PC-9 (cell line): ENCODE measurements at regions not wholly inside any gene's neighbourhood (a gene's known extent, or its start where the extent isn't known, plus 50 kb on each side); places are given as distances from the start of the nearest gene placed in this dataset.

ENCODE experiments used
- EZH2 ChIP-seq: fragments of 200-600 bp; sonication (generic); IDR thresholded peaks from 2 replicates; pipeline ENCODE4 v1.8.0; 2017; ENCODE audit warnings: antibody characterized with exemption, low read depth
- TF ChIP-seq, protein P1 (sequence below): fragments of 200-600 bp; sonication (generic); conservative IDR thresholded peaks from 2 replicates; pipeline ENCODE4 v1.6.1; 2017; ENCODE audit warnings: mixed run types, antibody characterized with exemption, mild to moderate bottlenecking, moderate library complexity

DNA sequence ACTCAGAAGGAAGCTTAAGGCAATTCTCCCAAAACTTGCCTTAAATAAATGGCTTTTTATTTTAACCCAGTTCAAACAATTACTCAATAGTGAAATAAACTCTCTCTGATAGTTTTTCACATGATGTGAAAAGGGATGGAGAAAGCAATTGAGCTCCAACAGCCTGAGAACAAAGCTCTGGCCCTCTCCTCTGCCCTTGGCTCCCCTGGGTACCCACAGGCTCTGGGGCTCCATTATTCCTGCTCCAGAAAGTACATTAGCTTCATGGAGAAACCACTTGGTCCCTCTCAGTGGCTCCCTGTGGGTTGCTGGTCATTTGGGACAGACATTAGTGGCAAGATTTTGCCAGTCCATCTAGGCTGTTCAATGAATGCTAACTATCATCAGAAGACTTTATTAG, 242.8 kb downstream of the ATP23 start:
- TF ChIP-seq, protein P1, sequence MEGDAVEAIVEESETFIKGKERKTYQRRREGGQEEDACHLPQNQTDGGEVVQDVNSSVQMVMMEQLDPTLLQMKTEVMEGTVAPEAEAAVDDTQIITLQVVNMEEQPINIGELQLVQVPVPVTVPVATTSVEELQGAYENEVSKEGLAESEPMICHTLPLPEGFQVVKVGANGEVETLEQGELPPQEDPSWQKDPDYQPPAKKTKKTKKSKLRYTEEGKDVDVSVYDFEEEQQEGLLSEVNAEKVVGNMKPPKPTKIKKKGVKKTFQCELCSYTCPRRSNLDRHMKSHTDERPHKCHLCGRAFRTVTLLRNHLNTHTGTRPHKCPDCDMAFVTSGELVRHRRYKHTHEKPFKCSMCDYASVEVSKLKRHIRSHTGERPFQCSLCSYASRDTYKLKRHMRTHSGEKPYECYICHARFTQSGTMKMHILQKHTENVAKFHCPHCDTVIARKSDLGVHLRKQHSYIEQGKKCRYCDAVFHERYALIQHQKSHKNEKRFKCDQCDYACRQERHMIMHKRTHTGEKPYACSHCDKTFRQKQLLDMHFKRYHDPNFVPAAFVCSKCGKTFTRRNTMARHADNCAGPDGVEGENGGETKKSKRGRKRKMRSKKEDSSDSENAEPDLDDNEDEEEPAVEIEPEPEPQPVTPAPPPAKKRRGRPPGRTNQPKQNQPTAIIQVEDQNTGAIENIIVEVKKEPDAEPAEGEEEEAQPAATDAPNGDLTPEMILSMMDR = no peak
- no peak for TF ChIP-seq EZH2
